ENCODE measurements at regions not wholly inside any gene's neighbourhood (a gene's known extent, or its start where the extent isn't known, plus 50 kb on each side); places are given as distances from the start of the nearest gene placed in this dataset.

GRCh38 chr3:159059395-159059794 is 257.5 kb downstream of the MFSD1 start:
- Mint-ChIP-seq H3K4me3 (ENCODE audit: unreplicated experiment) (no peak overlapping the region), H3K27ac (ENCODE audit: unreplicated experiment) (no peak overlapping the region), H3K4me1 (ENCODE audit: low read depth, unreplicated experiment) (no peaks in the 10 kb centered on the region), H3K36me3 (ENCODE audit: unreplicated experiment) (no peaks in the 10 kb centered on the region), H3K9me3 (ENCODE audit: unreplicated experiment) (no peaks in the 10 kb centered on the region), H3K27me3 (ENCODE audit: unreplicated experiment) (no peaks in the 10 kb centered on the region)
- DNase-seq: no peak
- TF ChIP-seq CTCF (IDR thresholded peaks at IDR 0.05; ENCODE audit: partially characterized antibody, unreplicated experiment): no peak

- TF ChIP-seq CTCF (IDR thresholded peaks at IDR 0.05; ENCODE audit: partially characterized antibody, unreplicated experiment): no peak
- Mint-ChIP-seq H3K27me3 (ENCODE audit: unreplicated experiment) (no peaks in the 10 kb centered on the region), H3K36me3 (ENCODE audit: unreplicated experiment) (no peaks in the 10 kb centered on the region), H3K4me3 (ENCODE audit: unreplicated experiment) (no peak overlapping the region), H3K27ac (ENCODE audit: unreplicated experiment) (no peak overlapping the region), H3K4me1 (ENCODE audit: low read depth, unreplicated experiment) (no peaks in the 10 kb centered on the region), H3K9me3 (ENCODE audit: unreplicated experiment) (no peaks in the 10 kb centered on the region)
- no peak for DNase-seq
These were observed 261.0 kb downstream of the MFSD1 start for GRCh38 chr3:159062734-159063410.

- Mint-ChIP-seq H3K4me3 (ENCODE audit: unreplicated experiment) (no peak within 1 kb of the TSS), H3K9me3 (ENCODE audit: unreplicated experiment) (no peaks in the 10 kb centered on the region)
These were observed 267.2 kb downstream of the MFSD1 start, which contains the start of gene IQCJ for GRCh38 chr3:159069091-159069490. TSS of gene IQCJ (plus strand) at chr3:159069319.

GRCh38 chr3:159069866-159070425 is 268.1 kb downstream of the MFSD1 start:
- Mint-ChIP-seq H3K4me1 (ENCODE audit: low read depth, unreplicated experiment) (no peaks in the 10 kb centered on the region), H3K27ac (ENCODE audit: unreplicated experiment) (no peak overlapping the region), H3K27me3 (ENCODE audit: unreplicated experiment) (no peaks in the 10 kb centered on the region), H3K9me3 (ENCODE audit: unreplicated experiment) (no peaks in the 10 kb centered on the region), H3K4me3 (ENCODE audit: unreplicated experiment) (no peak overlapping the region), H3K36me3 (ENCODE audit: unreplicated experiment) (no peaks in the 10 kb centered on the region)
- no peak for DNase-seq
- TF ChIP-seq CTCF (IDR thresholded peaks at IDR 0.05; ENCODE audit: partially characterized antibody, unreplicated experiment): no peak

More at GRCh38 chr3:159069091-159069490, 267.2 kb downstream of the MFSD1 start, which contains the start of gene IQCJ:
- no peak for TF ChIP-seq CTCF (IDR thresholded peaks at IDR 0.05; ENCODE audit: partially characterized antibody, unreplicated experiment)
- H3K4me1 Mint-ChIP-seq (ENCODE audit: low read depth, unreplicated experiment): no peaks in the 10 kb centered on the region
- H3K27me3 Mint-ChIP-seq (ENCODE audit: unreplicated experiment): no peaks in the 10 kb centered on the region
- no peaks in the 10 kb centered on the region for H3K36me3 Mint-ChIP-seq (ENCODE audit: unreplicated experiment)
- DNase-seq: no peak
- no peak within 1 kb of the TSS for H3K27ac Mint-ChIP-seq (ENCODE audit: unreplicated experiment)
